NCI-H524 (cell line): ENCODE measurements at regions not wholly inside any gene's neighbourhood (a gene's known extent, or its start where the extent isn't known, plus 50 kb on each side); places are given as distances from the start of the nearest gene placed in this dataset.
"Not testable (repeated sequence)": the region's sequence is repeated elsewhere in the genome, so short reads cannot be mapped to it uniquely, and the experiment has no call there.

Experiments used
- DNase-seq, 2 experiments: peaks; one replicate each; lab custom pipeline; 2025; lab: John Stamatoyannopoulos, UW

- no peak for DNase-seq
Observed at GRCh38 chr7:104264285-104264684, 56.5 kb upstream of the ORC5 start.

GRCh38 chr7:104267701-104268368, 60.0 kb upstream of the ORC5 start:
- peak in 1 of 2 experiments; percentile 35 for DNase-seq

- no peak for DNase-seq
Observed at GRCh38 chr7:104271948-104272347, 56.5 kb upstream of the LHFPL3 start.

- peak; percentile 2 to 61 for DNase-seq
Observed at GRCh38 chr7:104272767-104273384, 55.5 kb upstream of the LHFPL3 start.

- DNase-seq: no peak
Observed at GRCh38 chr7:104275900-104276299, 52.5 kb upstream of the LHFPL3 start.

GRCh38 chr7:104276730-104277129, 51.7 kb upstream of the LHFPL3 start:
- DNase-seq: not testable (repeated sequence)
